NCI-H2227 treated with DMSO at 0.1 percent for 48 hours (cell line): ENCODE measurements at regions not wholly inside any gene's neighbourhood (a gene's known extent, or its start where the extent isn't known, plus 50 kb on each side); places are given as distances from the start of the nearest gene placed in this dataset.

ENCODE experiments used
- DNase-seq: peaks from one replicate; lab custom pipeline; 2025; lab: John Stamatoyannopoulos, UW

GRCh38 chr20:53837126-53837826 is 233.1 kb downstream of the BCAS1 start:
- DNase-seq = no peak

- no peak for DNase-seq
Measured at GRCh38 chr20:53834749-53835148, 235.6 kb downstream of the BCAS1 start.

- no peak for DNase-seq
Measured at GRCh38 chr20:53834062-53834442, 236.3 kb downstream of the BCAS1 start.

- DNase-seq = no peak
Measured at GRCh38 chr20:53833333-53834061, 236.9 kb downstream of the BCAS1 start.

- DNase-seq = no peak
Measured at GRCh38 chr20:53832499-53832898, 237.9 kb downstream of the BCAS1 start.

GRCh38 chr20:53831812-53832211 is 238.2 kb upstream of the ZNF217 start:
- no peak for DNase-seq

GRCh38 chr20:53831228-53831627 is 237.6 kb upstream of the ZNF217 start:
- no peak for DNase-seq

- DNase-seq = peak; percentile 11
Measured at GRCh38 chr20:53829724-53830521, 236.3 kb upstream of the ZNF217 start.

- no peak for DNase-seq
Measured at GRCh38 chr20:53829255-53829723, 235.7 kb upstream of the ZNF217 start.

GRCh38 chr20:53828682-53829254 is 235.1 kb upstream of the ZNF217 start:
- DNase-seq = peak; percentile 36

GRCh38 chr20:53828088-53828681 is 234.5 kb upstream of the ZNF217 start:
- DNase-seq = peak; percentile 34

- DNase-seq = no peak
Measured at GRCh38 chr20:53827292-53828087, 233.9 kb upstream of the ZNF217 start.

GRCh38 chr20:53826597-53827291 is 233.1 kb upstream of the ZNF217 start:
- no peak for DNase-seq

- DNase-seq = no peak
Measured at GRCh38 chr20:53826090-53826489, 232.5 kb upstream of the ZNF217 start.

- DNase-seq = no peak
Measured at GRCh38 chr20:53825282-53825681, 231.6 kb upstream of the ZNF217 start.

GRCh38 chr20:53824779-53825178 is 231.1 kb upstream of the ZNF217 start:
- DNase-seq = no peak

GRCh38 chr20:53823121-53823764 is 229.6 kb upstream of the ZNF217 start:
- DNase-seq = no peak

- DNase-seq = no peak
Measured at GRCh38 chr20:53822534-53822933, 228.9 kb upstream of the ZNF217 start.

GRCh38 chr20:53819973-53820451 is 226.4 kb upstream of the ZNF217 start:
- DNase-seq = no peak
